ENCODE measurements at regions not wholly inside any gene's neighbourhood (a gene's known extent, or its start where the extent isn't known, plus 50 kb on each side); places are given as distances from the start of the nearest gene placed in this dataset.

- DNase-seq, result no peak
Measured at GRCh38 chr7:13159467-13160184, 472.2 kb downstream of the ARL4A start.

- no peak for DNase-seq
Measured at GRCh38 chr7:13161125-13161524, 473.7 kb downstream of the ARL4A start.

DNA sequence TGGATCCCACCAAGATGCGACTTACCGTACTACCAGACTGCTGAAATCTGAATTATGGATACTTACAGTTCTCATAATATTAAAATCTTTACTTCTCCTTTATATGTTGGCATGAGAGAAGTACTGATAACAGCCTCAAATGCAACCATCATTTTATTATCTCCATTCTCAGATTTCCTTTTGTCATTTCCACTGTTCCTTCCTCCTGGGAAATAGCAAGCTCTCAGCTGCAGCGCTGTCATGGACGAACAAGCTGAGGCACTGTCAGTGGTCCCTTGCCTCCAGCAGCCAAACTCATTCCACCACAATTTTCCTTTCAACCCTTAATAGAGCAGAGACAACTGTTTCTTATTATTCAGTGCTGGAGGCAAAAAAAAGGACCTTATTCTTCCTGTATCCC lies 478.4 kb downstream of the ARL4A start:
- DNase-seq, result no peak

DNA sequence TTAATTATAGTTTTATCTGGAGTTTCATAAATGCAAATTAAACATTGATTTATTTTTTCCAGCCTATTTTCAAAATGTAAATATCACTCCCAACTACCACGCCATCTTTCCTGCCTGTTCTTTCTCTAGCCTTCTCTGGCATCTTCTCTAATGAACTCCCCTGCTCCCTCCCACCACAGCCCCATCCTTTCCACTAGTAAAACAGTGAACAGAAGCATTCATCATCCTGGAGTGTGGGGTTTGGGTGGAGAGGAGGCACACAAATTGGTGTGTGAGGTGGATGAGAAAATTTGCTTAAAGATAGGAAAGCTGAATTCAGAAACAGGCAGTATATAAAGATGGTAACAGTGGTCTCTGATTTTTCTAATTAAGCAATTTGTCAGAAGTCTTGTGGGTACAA lies 479.4 kb downstream of the ARL4A start:
- DNase-seq, result no peak

GRCh38 chr7:13169356-13169755 lies 481.9 kb downstream of the ARL4A start:
- DNase-seq, result no peak

DNA sequence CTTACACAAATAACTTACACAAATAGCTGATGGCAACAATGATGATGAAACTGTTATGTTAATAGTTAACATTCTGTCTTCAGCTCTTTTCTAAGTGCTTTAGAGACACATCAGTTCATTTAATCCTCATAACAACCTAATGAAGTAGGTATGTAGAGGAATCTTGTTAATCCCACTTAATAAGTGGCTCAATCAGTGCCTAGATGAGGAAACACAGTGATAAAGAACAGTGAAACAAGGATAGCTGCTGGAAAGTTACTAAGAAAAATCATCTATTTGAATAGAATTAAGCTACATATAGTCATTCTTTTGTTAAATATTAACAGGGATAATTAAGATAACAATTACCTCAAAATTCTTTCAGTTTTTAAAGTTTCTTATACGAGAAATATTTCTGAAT lies 487.6 kb downstream of the ARL4A start:
- DNase-seq, result no peak

- no peak for DNase-seq
Measured at GRCh38 chr7:13179011-13179582, 491.7 kb downstream of the ARL4A start.

DNA sequence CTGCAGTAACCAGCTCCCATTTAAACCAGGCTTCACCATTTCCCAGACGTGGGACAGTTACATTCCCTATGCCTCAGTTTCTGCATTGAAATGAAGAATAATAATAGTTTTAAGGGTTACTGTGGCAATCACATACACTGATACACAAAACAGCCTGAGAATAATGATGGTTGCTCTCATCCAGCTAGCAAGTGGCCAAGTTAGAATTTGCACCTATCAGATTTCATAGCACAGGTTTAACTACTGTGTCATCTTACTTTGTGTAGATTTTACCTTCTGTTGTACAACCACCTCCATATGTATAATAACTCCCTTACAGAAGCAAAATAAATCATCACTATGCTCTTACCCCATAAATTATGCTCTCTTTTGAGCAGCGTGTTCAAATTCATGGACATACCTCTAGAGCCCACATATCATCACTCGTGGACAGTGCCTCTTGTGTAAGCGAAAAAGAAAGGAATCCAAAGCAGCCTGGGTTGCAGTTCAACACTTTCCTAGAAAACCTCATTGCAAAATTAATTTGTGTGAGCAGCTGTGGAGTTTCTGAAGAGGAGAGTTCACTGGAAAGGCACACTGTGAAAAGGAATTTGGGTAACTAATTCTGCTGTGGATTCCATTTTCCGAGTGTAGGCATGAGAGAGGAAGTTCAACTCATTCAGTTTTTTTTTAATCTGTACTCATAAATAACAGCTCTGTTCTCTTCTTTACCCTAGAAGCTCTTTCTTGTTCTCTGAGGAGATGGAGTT lies 492.5 kb downstream of the ARL4A start:
- DNase-seq, result no peak

DNA sequence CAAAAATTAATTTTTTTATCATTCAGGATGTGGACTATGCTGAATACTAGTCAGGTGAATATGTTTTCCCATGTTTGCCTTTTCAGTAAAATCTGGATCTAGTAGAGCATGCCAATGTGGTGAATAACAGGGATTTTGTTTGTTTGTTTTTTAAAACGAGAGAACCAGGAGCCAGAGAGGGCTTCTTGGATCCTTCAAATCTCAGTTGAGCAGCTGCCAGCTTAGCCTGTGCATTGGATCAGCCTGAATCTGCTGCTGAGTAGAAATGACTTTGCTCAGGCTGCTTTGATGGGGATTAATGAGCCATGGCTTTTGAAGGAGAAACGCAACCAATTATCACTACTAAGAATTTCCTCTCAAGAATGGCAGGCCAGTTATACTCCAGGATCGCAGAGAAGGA lies 493.8 kb downstream of the ARL4A start:
- peak; percentile 8 for DNase-seq

DNA sequence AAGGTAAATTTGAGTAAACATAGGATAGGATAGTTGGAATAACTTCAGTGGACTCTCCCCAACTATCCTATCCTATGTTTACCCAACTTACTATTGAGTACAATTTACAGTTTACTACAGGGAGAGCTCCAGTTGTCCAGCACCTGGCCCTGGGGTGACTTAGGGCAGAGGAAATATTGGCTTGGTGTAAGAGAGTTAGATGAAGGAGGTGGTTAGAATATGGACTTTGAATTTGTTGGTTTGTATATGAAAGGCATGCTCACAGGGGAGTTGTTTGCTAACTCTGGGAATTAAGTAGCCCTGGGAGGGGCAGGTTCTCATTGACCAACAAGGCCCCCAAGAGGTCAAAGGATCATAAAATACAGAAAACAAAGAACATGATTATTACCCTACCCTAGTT lies 497.7 kb downstream of the ARL4A start:
- no peak for DNase-seq

GRCh38 chr7:13188236-13188805 lies 500.9 kb downstream of the ARL4A start:
- no peak for DNase-seq

- no peak for DNase-seq
Measured at GRCh38 chr7:13188922-13189321, 501.5 kb downstream of the ARL4A start.

DNA sequence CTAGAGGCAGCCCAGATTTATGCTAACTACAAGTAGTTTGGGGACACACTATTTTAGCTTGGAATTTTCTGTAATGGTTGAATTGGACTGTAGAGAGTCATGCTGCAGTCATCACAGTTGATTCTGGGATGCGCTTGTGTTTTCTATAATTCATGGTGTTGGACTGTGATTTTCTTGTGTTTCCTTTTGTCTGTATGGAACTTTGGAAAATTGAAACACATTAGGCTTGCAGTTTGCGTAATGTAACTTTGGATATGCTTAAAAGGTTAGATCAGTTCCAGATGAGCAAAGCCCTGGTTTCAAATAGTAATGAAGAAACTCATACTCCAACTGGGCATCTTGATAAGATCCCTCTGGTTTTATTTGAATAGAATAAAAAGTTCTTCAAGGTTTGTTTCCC lies 502.2 kb downstream of the ARL4A start:
- no peak for DNase-seq

GRCh38 chr7:13197501-13197900 lies 510.1 kb downstream of the ARL4A start:
- no peak for DNase-seq

- no peak for DNase-seq
Measured at GRCh38 chr7:13198036-13198435, 510.6 kb downstream of the ARL4A start.

DNA sequence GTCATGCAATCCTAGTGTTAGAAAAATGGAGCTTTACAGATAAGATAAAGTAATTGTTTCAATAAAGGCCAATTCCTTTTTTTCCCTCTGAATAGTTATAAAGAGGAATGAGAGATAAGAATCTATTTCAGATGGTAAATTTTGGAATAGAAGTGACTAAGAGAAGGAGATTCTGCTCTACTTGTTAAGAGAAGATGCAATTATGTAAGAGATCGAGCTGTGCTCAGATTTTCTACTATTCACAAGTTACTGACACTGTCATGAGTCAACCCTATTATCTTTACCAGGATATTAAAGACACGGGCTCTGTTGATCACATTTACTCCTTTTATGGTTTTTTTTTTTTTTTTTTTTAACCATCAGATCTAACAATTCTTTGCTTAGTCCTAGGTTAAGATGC lies 511.3 kb downstream of the ARL4A start:
- DNase-seq, result no peak

- DNase-seq, result no peak
Measured at GRCh38 chr7:13201628-13202027, 514.2 kb downstream of the ARL4A start.

- no peak for DNase-seq
Measured at GRCh38 chr7:13217768-13218167, 530.3 kb downstream of the ARL4A start.

DNA sequence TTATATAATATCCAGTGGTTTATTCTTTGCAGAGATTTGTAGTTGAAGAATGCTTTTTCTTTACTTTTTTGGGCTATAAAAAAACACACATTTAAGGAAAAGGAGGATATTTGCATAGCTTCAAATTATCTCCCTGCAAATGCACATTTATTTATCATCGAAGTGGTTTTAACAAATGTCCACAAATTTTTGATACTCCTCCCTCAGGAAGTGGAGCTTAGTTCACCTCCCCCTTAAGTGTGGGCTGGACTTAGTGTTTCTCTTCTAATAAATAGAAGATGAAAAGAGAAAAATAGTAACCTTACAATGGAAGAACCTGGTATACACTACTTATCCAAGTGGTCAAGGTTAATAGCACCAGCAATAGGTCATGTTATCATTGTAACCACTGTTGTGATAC lies 537.6 kb downstream of the ARL4A start:
- DNase-seq, result no peak

DNA sequence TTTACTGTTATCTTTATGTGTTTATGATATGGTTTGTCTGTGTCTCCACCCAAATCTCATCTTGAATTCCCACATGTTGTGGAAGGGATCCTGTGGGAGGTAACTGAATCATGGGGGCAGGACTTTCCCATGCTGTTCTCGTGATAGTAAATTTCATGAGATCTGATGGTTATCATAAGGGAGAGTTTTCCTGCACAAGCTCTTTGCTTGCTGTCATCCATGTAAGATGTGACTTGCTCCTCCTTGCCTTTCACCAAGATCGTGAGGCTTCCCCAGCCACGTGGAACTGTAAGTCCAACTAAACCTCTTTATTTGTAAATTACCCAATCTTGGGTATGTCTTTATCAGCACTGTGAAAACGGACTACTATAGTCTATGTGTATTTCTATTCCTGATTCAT lies 539.0 kb downstream of the ARL4A start:
- no peak for DNase-seq

- no peak for DNase-seq
Measured at GRCh38 chr7:13231216-13231615, 543.8 kb downstream of the ARL4A start.

- no peak for DNase-seq
Measured at GRCh38 chr7:13235436-13235835, 548.0 kb downstream of the ARL4A start.

DNA sequence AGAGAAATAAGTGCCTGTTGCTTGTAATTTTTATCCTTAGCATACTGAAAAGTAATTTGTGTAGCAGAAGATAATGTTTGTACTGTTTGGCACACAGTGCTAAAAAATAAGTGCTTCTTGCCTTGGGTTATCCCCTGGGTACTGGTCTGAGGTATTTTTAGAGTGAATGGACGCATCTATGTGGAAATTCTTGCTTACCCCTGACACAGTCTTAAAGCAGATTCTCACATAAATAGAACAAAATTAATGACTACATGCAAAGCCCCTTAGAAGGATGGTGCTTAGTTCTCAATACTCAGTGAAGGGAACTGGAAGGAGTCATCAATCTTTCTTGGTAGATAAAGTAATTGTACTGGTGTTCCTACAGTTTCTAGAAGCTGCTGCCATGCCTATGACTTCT lies 548.6 kb downstream of the ARL4A start:
- no peak for DNase-seq

GRCh38 chr7:13240349-13240748 lies 552.9 kb downstream of the ARL4A start:
- DNase-seq, result no peak

Data from NCI-H2029 (cell line).